Ovary (tissue), 7 donors: ENCODE measurements at regions not wholly inside any gene's neighbourhood (a gene's known extent, or its start where the extent isn't known, plus 50 kb on each side); places are given as distances from the start of the nearest gene placed in this dataset.

ENCODE experiments used
- DNase-seq, 5 donors: peaks; one replicate each; pipeline ENCODE4 v3.0.0-alpha.2; 2019 to 2020
- H3K27ac ChIP-seq, 2 donors: fragments of 200-600 bp; one replicate each; pipeline versions ENCODE4 v1.5.1 to v1.8.0; 2019 to 2022
- H3K27me3 ChIP-seq: fragments of 200-600 bp; one replicate; pipeline ENCODE4 v1.8.0; 2022
- H3K36me3 ChIP-seq: fragments of 200-600 bp; sonication (generic); one replicate; pipeline ENCODE4 v1.5.1; 2019
- H3K4me1 ChIP-seq: one replicate; pipeline ENCODE4 v1.8.1; 2013; ENCODE audit warnings: mild to moderate bottlenecking, moderate library complexity; ENCODE audit not compliant: insufficient read depth
- H3K4me3 ChIP-seq: fragments of 200-600 bp; sonication (generic); one replicate; pipeline ENCODE4 v1.5.1; 2017
- H3K9me3 ChIP-seq, 2 donors: fragments of 200-600 bp in 1 of 2; sonication (generic) in 1 of 2; one replicate each; pipeline versions ENCODE4 v1.5.1 to v1.8.1; 2013 to 2019; ENCODE audit warnings: mild to moderate bottlenecking in 1 of 2, moderate library complexity in 1 of 2
- CTCF ChIP-seq, 3 donors: fragments of 450-650 bp in 2 of 3; fragments of 200-600 bp in 1 of 3; IDR thresholded peaks; one replicate each; pipeline versions ENCODE4 v1.5.1 to v1.8.0; 2016 to 2022; ENCODE audit warnings: antibody characterized with exemption in 3 of 3, mild to moderate bottlenecking in 1 of 3
- EP300 ChIP-seq: sonication (generic); formaldehyde crosslinking; IDR thresholded peaks from one replicate; pipeline ENCODE4 v1.6.1; 2017; ENCODE audit warnings: antibody characterized with exemption
- POLR2A ChIP-seq: fragments of 450-650 bp; IDR thresholded peaks from one replicate; pipeline ENCODE4 v1.6.1; 2017; ENCODE audit warnings: antibody characterized with exemption, mild to moderate bottlenecking, moderate library complexity
- WGBS, 3 donors: extraction: QIAGEN DNeasy Blood & Tissue Kit in 1 of 3; methylation state at CpG; one replicate each; pipeline versions ENCODE4 v1.1.5 to v1.1.7; 2013 to 2017; 5-methylcytosine and 5-hydroxymethylcytosine counted together
- intact Hi-C, 4 donors: fragments of 100-400 bp; cut with DNase I; formaldehyde crosslinking; loops; one replicate each; pipeline versions ENCODE4 v1.11.0 to v1.15.1; 2022 to 2023
- donor health status: DM: no; HTN: no; CAD: no; lungs with moderate emphysema.
- donor health status: DM: no; HTN: no; CAD: no.
- donor health status: Bipolar disorder and iron deficiency.
- donor health status: DM: no; HTN: no; CAD: no.
- donor health status: DM: yes; HTN: yes; CAD: no.

- intact Hi-C loops, result no loop called here
- TF ChIP-seq EP300 (no peak), CTCF (IDR thresholded peaks at IDR 0.05) (no peak), POLR2A (no peak)
- 78 to 86% (median 81%) methylated on average over 9 of the region's 9 CpGs for WGBS, 3 donors
Observed at GRCh38 chr12:19872621-19873540, 433.6 kb downstream of the AEBP2 start.

GRCh38 chr12:19880076-19880475, 440.8 kb downstream of the AEBP2 start:
- Histone ChIP-seq H3K27me3 (no peaks in the 10 kb centered on the region), H3K9me3 (no peaks in the 10 kb centered on the region), H3K4me1 (peaks cover 2% of the 10 kb centered on the region), H3K27ac (no peak overlapping the region), H3K4me3 (no peak overlapping the region), H3K36me3 (no peaks in the 10 kb centered on the region)
- intact Hi-C loops, result no loop called here
- no peak for TF ChIP-seq POLR2A
- no peak for TF ChIP-seq CTCF (IDR thresholded peaks at IDR 0.05)
- TF ChIP-seq EP300, result no peak
- DNase-seq, result no peak

More at GRCh38 chr12:19872621-19873540, 433.6 kb downstream of the AEBP2 start:
- no peaks in the 10 kb centered on the region for H3K9me3 ChIP-seq
- no peak overlapping the region for H3K4me3 ChIP-seq
- no peaks in the 10 kb centered on the region for H3K36me3 ChIP-seq
- no peaks in the 10 kb centered on the region for H3K27me3 ChIP-seq
- DNase-seq, result no peak
- H3K27ac ChIP-seq, result no peak overlapping the region
- H3K4me1 ChIP-seq, result no peaks in the 10 kb centered on the region

GRCh38 chr12:19880721-19881120, 441.4 kb downstream of the AEBP2 start:
- Histone ChIP-seq H3K36me3 (no peaks in the 10 kb centered on the region), H3K27ac (no peak overlapping the region), H3K4me3 (no peak overlapping the region), H3K9me3 (no peaks in the 10 kb centered on the region), H3K27me3 (no peaks in the 10 kb centered on the region), H3K4me1 (peaks cover 2% of the 10 kb centered on the region)
- TF ChIP-seq POLR2A (no peak), CTCF (IDR thresholded peaks at IDR 0.05) (no peak), EP300 (no peak)
- intact Hi-C loops, result no loop called here
- DNase-seq, result no peak

GRCh38 chr12:19882346-19882745, 443.1 kb downstream of the AEBP2 start:
- Histone ChIP-seq H3K27ac (no peak overlapping the region), H3K4me3 (no peak overlapping the region), H3K9me3 (no peaks in the 10 kb centered on the region), H3K36me3 (no peaks in the 10 kb centered on the region), H3K4me1 (peaks cover 6% of the 10 kb centered on the region), H3K27me3 (no peaks in the 10 kb centered on the region)
- intact Hi-C loops, result no loop called here
- DNase-seq, result no peak
- TF ChIP-seq CTCF (IDR thresholded peaks at IDR 0.05) (no peak), POLR2A (no peak)
- 9 to 13% (median 11%) methylated on average over 3 of the region's 3 CpGs for WGBS, 3 donors
